Tibial artery (tissue), 4 donors: ENCODE measurements at regions not wholly inside any gene's neighbourhood (a gene's known extent, or its start where the extent isn't known, plus 50 kb on each side); places are given as distances from the start of the nearest gene placed in this dataset.

Experiments
- DNase-seq, 2 donors: peaks; one replicate each; pipeline ENCODE4 v3.0.0-alpha.2; 2019
- H3K27ac ChIP-seq, 2 donors: fragments of 200-600 bp; sonication (generic) in 1 of 2; 1 replicate in 1 of 2; 2 replicates in 1 of 2; pipeline ENCODE4 v1.5.1; 2018 to 2019; ENCODE audit warnings: mild to moderate bottlenecking in 1 of 2
- H3K27me3 ChIP-seq, 2 donors: fragments of 200-600 bp; sonication (generic) in 1 of 2; one replicate each; pipeline versions ENCODE4 v1.5.1 to v1.6.0; 2016 to 2019
- H3K36me3 ChIP-seq, 3 donors: fragments of 200-600 bp; sonication (generic) in 2 of 3; one replicate each; pipeline ENCODE4 v1.5.1; 2016 to 2019; ENCODE audit warnings: mild to moderate bottlenecking in 2 of 3
- H3K4me1 ChIP-seq, 4 donors: fragments of 200-600 bp; sonication (generic) in 2 of 4; 1 replicate in 3 of 4; 2 replicates in 1 of 4; pipeline ENCODE4 v1.5.1; 2016 to 2019
- H3K4me3 ChIP-seq, 2 donors: fragments of 200-600 bp; sonication (generic) in 1 of 2; 1 replicate in 1 of 2; 2 replicates in 1 of 2; pipeline ENCODE4 v1.5.1; 2018 to 2019; ENCODE audit warnings: mild to moderate bottlenecking in 2 of 2
- H3K9me3 ChIP-seq, 3 donors: fragments of 200-600 bp; sonication (generic) in 1 of 3; one replicate each; pipeline ENCODE4 v1.5.1; 2016 to 2019
- intact Hi-C: fragments of 100-400 bp; cut with DNase I; formaldehyde crosslinking; loops from one replicate; pipeline ENCODE4 v1.15.0; 2023; ENCODE audit warnings: low total_unique reads
- TF ChIP-seq, protein P1 (sequence below), 2 experiments: fragments of 200-600 bp in 1 of 2; fragments of 450-650 bp in 1 of 2; IDR thresholded peaks; one replicate each; pipeline ENCODE4 v1.5.1; 2017 to 2019; ENCODE audit warnings: antibody characterized with exemption in 2 of 2, mild to moderate bottlenecking in 1 of 2, moderate library complexity in 1 of 2

DNA sequence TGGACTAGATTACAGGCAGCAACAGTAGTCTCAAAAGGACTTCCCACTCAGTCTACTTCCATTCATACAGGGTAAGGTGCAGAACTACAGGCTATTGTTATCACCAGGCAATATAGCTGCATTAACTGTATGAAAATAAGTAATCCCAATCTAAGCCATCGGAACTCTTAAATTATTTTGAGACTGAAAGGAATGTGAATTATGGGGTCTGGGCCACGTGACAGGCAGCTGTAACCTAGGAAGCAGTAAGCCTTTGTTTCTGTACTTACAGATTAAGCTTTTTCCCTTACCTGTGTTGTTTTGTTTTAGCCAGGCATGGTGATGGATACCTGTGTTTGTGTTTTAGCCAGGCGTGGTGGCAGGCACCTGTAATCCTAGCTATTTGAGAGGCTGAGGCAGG, 152.4 kb upstream of the TRIM24 start:
- intact Hi-C loops = no loop called here
- no peaks in the 10 kb centered on the region for H3K9me3 ChIP-seq

GRCh38 chr7:138308136-138308535, 151.9 kb upstream of the TRIM24 start:
- no peaks in the 10 kb centered on the region for H3K36me3 ChIP-seq

More for the DNA sequence above, 152.4 kb upstream of the TRIM24 start:
- Histone ChIP-seq H3K4me3 (no peak overlapping the region), H3K27ac (no peak overlapping the region), H3K36me3 (no peaks in the 10 kb centered on the region), H3K27me3 (no peaks in the 10 kb centered on the region), H3K4me1 (no peaks in the 10 kb centered on the region)
- TF ChIP-seq, protein P1, sequence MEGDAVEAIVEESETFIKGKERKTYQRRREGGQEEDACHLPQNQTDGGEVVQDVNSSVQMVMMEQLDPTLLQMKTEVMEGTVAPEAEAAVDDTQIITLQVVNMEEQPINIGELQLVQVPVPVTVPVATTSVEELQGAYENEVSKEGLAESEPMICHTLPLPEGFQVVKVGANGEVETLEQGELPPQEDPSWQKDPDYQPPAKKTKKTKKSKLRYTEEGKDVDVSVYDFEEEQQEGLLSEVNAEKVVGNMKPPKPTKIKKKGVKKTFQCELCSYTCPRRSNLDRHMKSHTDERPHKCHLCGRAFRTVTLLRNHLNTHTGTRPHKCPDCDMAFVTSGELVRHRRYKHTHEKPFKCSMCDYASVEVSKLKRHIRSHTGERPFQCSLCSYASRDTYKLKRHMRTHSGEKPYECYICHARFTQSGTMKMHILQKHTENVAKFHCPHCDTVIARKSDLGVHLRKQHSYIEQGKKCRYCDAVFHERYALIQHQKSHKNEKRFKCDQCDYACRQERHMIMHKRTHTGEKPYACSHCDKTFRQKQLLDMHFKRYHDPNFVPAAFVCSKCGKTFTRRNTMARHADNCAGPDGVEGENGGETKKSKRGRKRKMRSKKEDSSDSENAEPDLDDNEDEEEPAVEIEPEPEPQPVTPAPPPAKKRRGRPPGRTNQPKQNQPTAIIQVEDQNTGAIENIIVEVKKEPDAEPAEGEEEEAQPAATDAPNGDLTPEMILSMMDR (IDR thresholded peaks at IDR 0.05) = no peak
- DNase-seq = no peak

DNA sequence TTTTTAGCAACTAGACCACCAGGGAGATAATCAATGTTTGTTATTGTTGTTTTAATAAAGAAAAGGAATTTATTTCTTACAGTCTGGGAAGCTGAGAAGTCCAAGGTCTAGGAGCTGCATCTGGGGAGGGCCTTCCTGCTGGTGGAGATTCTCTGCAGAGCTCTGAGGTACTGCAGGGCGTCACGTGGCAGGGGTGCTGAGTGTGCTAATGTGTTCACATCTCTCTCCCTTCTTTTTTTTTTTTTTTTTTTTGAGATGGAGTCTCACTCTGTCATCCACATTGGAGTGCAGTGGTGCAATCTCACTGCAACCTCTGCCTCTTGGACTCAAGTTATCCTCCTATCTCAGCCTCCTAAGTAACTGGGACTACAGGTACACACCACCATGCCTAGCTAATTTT, 150.9 kb upstream of the TRIM24 start:
- H3K27ac ChIP-seq = no peak overlapping the region
- TF ChIP-seq, protein P1 (IDR thresholded peaks at IDR 0.05) = no peak

More at GRCh38 chr7:138308136-138308535, 151.9 kb upstream of the TRIM24 start:
- H3K4me3 ChIP-seq = no peak overlapping the region
- H3K27ac ChIP-seq = no peak overlapping the region
- TF ChIP-seq, protein P1 (IDR thresholded peaks at IDR 0.05) = no peak
- no peaks in the 10 kb centered on the region for H3K9me3 ChIP-seq
- no peaks in the 10 kb centered on the region for H3K4me1 ChIP-seq
- no peaks in the 10 kb centered on the region for H3K27me3 ChIP-seq
- intact Hi-C loops = no loop called here
- DNase-seq = no peak

GRCh38 chr7:138313829-138314178, 146.3 kb upstream of the TRIM24 start:
- no peaks in the 10 kb centered on the region for H3K27me3 ChIP-seq
- no peaks in the 10 kb centered on the region for H3K9me3 ChIP-seq
- no peak for DNase-seq
- no peak overlapping the region for H3K27ac ChIP-seq
- H3K36me3 ChIP-seq = no peaks in the 10 kb centered on the region
- intact Hi-C loops = no loop called here
- no peak overlapping the region for H3K4me3 ChIP-seq
- no peaks in the 10 kb centered on the region for H3K4me1 ChIP-seq
- TF ChIP-seq, protein P1 (IDR thresholded peaks at IDR 0.05) = no peak

More for the DNA sequence above, 150.9 kb upstream of the TRIM24 start:
- H3K27me3 ChIP-seq = no peaks in the 10 kb centered on the region
- no peak overlapping the region for H3K4me3 ChIP-seq
- no peaks in the 10 kb centered on the region for H3K4me1 ChIP-seq
- no peak for DNase-seq
- no peaks in the 10 kb centered on the region for H3K9me3 ChIP-seq
- intact Hi-C loops = no loop called here
- no peaks in the 10 kb centered on the region for H3K36me3 ChIP-seq

GRCh38 chr7:138316421-138317043, 143.5 kb upstream of the TRIM24 start:
- Histone ChIP-seq H3K4me3 (no peak overlapping the region), H3K27ac (no peak overlapping the region), H3K36me3 (no peaks in the 10 kb centered on the region), H3K27me3 (no peaks in the 10 kb centered on the region), H3K4me1 (no peaks in the 10 kb centered on the region), H3K9me3 (no peaks in the 10 kb centered on the region)
- DNase-seq = no peak
- TF ChIP-seq, protein P1 (IDR thresholded peaks at IDR 0.05) = no peak
- intact Hi-C loops = no loop called here
